HEK293 (cell line): ENCODE measurements at regions not wholly inside any gene's neighbourhood (a gene's known extent, or its start where the extent isn't known, plus 50 kb on each side); places are given as distances from the start of the nearest gene placed in this dataset.

ENCODE experiments used
- CTCF ChIA-PET: fragments of 350-600 bp; formaldehyde crosslinking; extraction: SDS; loops from one replicate; lab custom pipeline; 2021; ENCODE audit warnings: antibody characterized with exemption; lab: Yijun Ruan, JAX
- POLR2A ChIA-PET: fragments of 300-600 bp; formaldehyde crosslinking; extraction: SDS; loops from one replicate; lab custom pipeline; 2020; ENCODE audit warnings: antibody characterized with exemption, inconsistent platforms; lab: Yijun Ruan, JAX
- H3K27ac ChIP-seq: fragments of 200-500 bp; sonication (Bioruptor generic); 2 replicates; pipeline ENCODE4 v1.5.1; 2014; ENCODE audit warnings: low read depth, low read length, control low read depth, inconsistent platforms; ENCODE audit errors: extremely low read depth
- H3K36me3 ChIP-seq, 2 experiments: fragments of 200-500 bp in 1 of 2; sonication (Bioruptor generic) in 1 of 2; 1 replicate in 1 of 2; 2 replicates in 1 of 2; pipeline ENCODE4 v1.5.1; 2014 to 2017; ENCODE audit warnings: inconsistent platforms in 2 of 2, low read length in 2 of 2; ENCODE audit not compliant: control insufficient read depth in 2 of 2, insufficient read depth in 1 of 2
- H3K4me1 ChIP-seq: fragments of 200-500 bp; sonication (Bioruptor generic); 2 replicates; pipeline ENCODE4 v1.5.1; 2014; ENCODE audit warnings: mild to moderate bottlenecking, low read length, inconsistent platforms; ENCODE audit not compliant: control insufficient read depth, insufficient read depth
- H3K4me3 ChIP-seq: 2 replicates; pipeline ENCODE4 v1.5.1; 2011; ENCODE audit warnings: low read depth, mild to moderate bottlenecking, control low read depth, low read length, moderate library complexity
- H3K9me3 ChIP-seq: fragments of 200-500 bp; sonication (Bioruptor generic); 2 replicates; pipeline ENCODE4 v1.5.1; 2014; ENCODE audit warnings: low read depth, low read length, inconsistent platforms; ENCODE audit not compliant: control insufficient read depth, insufficient read depth
- BCL6B ChIP-seq: fragments of 450-650 bp; formaldehyde crosslinking; IDR thresholded peaks from 2 replicates; pipeline ENCODE4 v1.5.1; 2017; ENCODE audit warnings: missing biosample characterization, missing genetic modification characterization
- CTCF ChIP-seq: fragments of 450-650 bp; formaldehyde crosslinking; IDR thresholded peaks from 2 replicates; pipeline ENCODE4 v1.5.1; 2016; ENCODE audit warnings: missing biosample characterization, missing genetic modification characterization
- PRDM2 ChIP-seq: fragments of 450-650 bp; formaldehyde crosslinking; IDR thresholded peaks from 2 replicates; pipeline ENCODE4 v1.5.1; 2016; ENCODE audit warnings: missing biosample characterization, missing genetic modification characterization, borderline replicate concordance
- SETDB1 ChIP-seq: IDR thresholded peaks from one replicate; pipeline ENCODE4 v1.6.1; 2017; ENCODE audit warnings: mild to moderate bottlenecking, low read length, moderate library complexity, mixed read lengths; ENCODE audit not compliant: insufficient read length
- SP3 ChIP-seq: fragments of 450-650 bp; formaldehyde crosslinking; IDR thresholded peaks from 2 replicates; pipeline ENCODE4 v1.5.1; 2016; ENCODE audit warnings: missing biosample characterization, missing genetic modification characterization
- ZBTB20 ChIP-seq: fragments of 450-650 bp; formaldehyde crosslinking; IDR thresholded peaks from 2 replicates; pipeline ENCODE4 v1.5.1; 2016; ENCODE audit warnings: missing biosample characterization, missing genetic modification characterization
- ZBTB7A ChIP-seq: fragments of 450-650 bp; formaldehyde crosslinking; IDR thresholded peaks from 2 replicates; pipeline ENCODE4 v1.5.1; 2016; ENCODE audit warnings: low read depth, missing biosample characterization, missing genetic modification characterization
- ZEB2 ChIP-seq: fragments of 450-650 bp; formaldehyde crosslinking; IDR thresholded peaks from 2 replicates; pipeline ENCODE4 v1.5.1; 2016; ENCODE audit warnings: missing biosample characterization, missing genetic modification characterization
- ZNF19 ChIP-seq: fragments of 450-650 bp; formaldehyde crosslinking; IDR thresholded peaks from 2 replicates; pipeline ENCODE4; 2016; ENCODE audit warnings: missing biosample characterization, missing genetic modification characterization, low read depth
- ZNF23 ChIP-seq: fragments of 450-650 bp; formaldehyde crosslinking; IDR thresholded peaks from 2 replicates; pipeline ENCODE4 v1.5.1; 2016; ENCODE audit warnings: missing biosample characterization, missing genetic modification characterization, borderline replicate concordance
- ZNF239 ChIP-seq: fragments of 450-650 bp; formaldehyde crosslinking; IDR thresholded peaks from 2 replicates; pipeline ENCODE4 v1.5.1; 2016; ENCODE audit warnings: missing biosample characterization, missing genetic modification characterization
- ZNF280D ChIP-seq: fragments of 450-650 bp; formaldehyde crosslinking; IDR thresholded peaks from 2 replicates; pipeline ENCODE4 v1.5.1; 2016; ENCODE audit warnings: missing biosample characterization, missing genetic modification characterization
- ZNF350 ChIP-seq: fragments of 450-650 bp; formaldehyde crosslinking; IDR thresholded peaks from 2 replicates; pipeline ENCODE4 v1.5.0; 2017; ENCODE audit warnings: missing biosample characterization, mild to moderate bottlenecking, missing genetic modification characterization
- ZNF449 ChIP-seq: fragments of 450-650 bp; formaldehyde crosslinking; IDR thresholded peaks from 2 replicates; pipeline ENCODE4 v1.5.1; 2017; ENCODE audit warnings: missing biosample characterization, mild to moderate bottlenecking, missing genetic modification characterization, moderate library complexity
- ZNF473 ChIP-seq: fragments of 450-650 bp; formaldehyde crosslinking; IDR thresholded peaks from 2 replicates; pipeline ENCODE4 v1.5.1; 2017; ENCODE audit warnings: missing biosample characterization, missing genetic modification characterization
- ZNF548 ChIP-seq: fragments of 450-650 bp; formaldehyde crosslinking; IDR thresholded peaks from 2 replicates; pipeline ENCODE4 v1.5.1; 2016; ENCODE audit warnings: missing biosample characterization, missing genetic modification characterization
- ZNF571 ChIP-seq: fragments of 450-650 bp; formaldehyde crosslinking; IDR thresholded peaks from 2 replicates; pipeline ENCODE4 v1.5.0; 2017; ENCODE audit warnings: missing biosample characterization, missing genetic modification characterization
- ZNF610 ChIP-seq: fragments of 450-650 bp; formaldehyde crosslinking; IDR thresholded peaks from 2 replicates; pipeline ENCODE4 v1.5.1; 2016; ENCODE audit warnings: missing biosample characterization, missing genetic modification characterization, borderline replicate concordance
- ZNF654 ChIP-seq: fragments of 450-650 bp; formaldehyde crosslinking; IDR thresholded peaks from 2 replicates; pipeline ENCODE4 v1.5.1; 2016; ENCODE audit warnings: low read depth, missing biosample characterization, missing genetic modification characterization

- Histone ChIP-seq H3K4me1 (no peaks in the 10 kb centered on the region), H3K4me3 (no peak overlapping the region), H3K36me3 (no peaks in the 10 kb centered on the region), H3K27ac (no peak overlapping the region), H3K9me3 (no peaks in the 10 kb centered on the region)
- ChIA-PET POLR2A (no interaction called here), CTCF (no interaction called here)
- TF ChIP-seq ZNF449 (no peak), SP3 (tag by site-specific recombination) (no peak), ZBTB20 (tag by site-specific recombination) (no peak), ZNF548 (tag by site-specific recombination) (no peak), ZNF23 (tag by site-specific recombination) (no peak), ZNF571 (no peak), ZNF654 (no peak), ZEB2 (tag by site-specific recombination) (no peak), BCL6B (tag by site-specific recombination) (no peak), ZNF473 (tag by site-specific recombination) (no peak), ZNF280D (tag by site-specific recombination) (no peak), ZBTB7A (tag by site-specific recombination) (no peak), ZNF350 (tag by site-specific recombination) (no peak), SETDB1 (no peak), ZNF239 (no peak), CTCF (tag by site-specific recombination) (no peak), ZNF610 (tag by site-specific recombination) (no peak), PRDM2 (tag by site-specific recombination) (no peak), ZNF19 (tag by site-specific recombination) (no peak)
Observed at GRCh38 chrX:4655743-4656142, 942.3 kb upstream of the PRKX start.
